ENCODE measurements at regions not wholly inside any gene's neighbourhood (a gene's known extent, or its start where the extent isn't known, plus 50 kb on each side); places are given as distances from the start of the nearest gene placed in this dataset.

GRCh38 chr4:74682567-74683359 is 111.6 kb downstream of the BTC start:
- TF ChIP-seq PKNOX1 (IDR thresholded peaks at IDR 0.05), result no peak
- TF ChIP-seq FOXM1 (IDR thresholded peaks at IDR 0.05; ENCODE audit: borderline replicate concordance), result no peak
- TF ChIP-seq TARDBP (IDR thresholded peaks at IDR 0.05), result no peak
- no peak for TF ChIP-seq FOXA1 (IDR thresholded peaks at IDR 0.05)
- TF ChIP-seq FOXK2 (IDR thresholded peaks at IDR 0.05), result no peak
